KBM-7 (cell line): ENCODE measurements at regions not wholly inside any gene's neighbourhood (a gene's known extent, or its start where the extent isn't known, plus 50 kb on each side); places are given as distances from the start of the nearest gene placed in this dataset.
"Not testable (repeated sequence)": the region's sequence is repeated elsewhere in the genome, so short reads cannot be mapped to it uniquely, and the experiment has no call there.

Source experiments
- DNase-seq: peaks from one replicate; pipeline ENCODE4 v3.0.0-alpha.2; 2015
- in situ Hi-C: fragments of 300-500 bp; cut with MboI; formaldehyde crosslinking; loops from 2 replicates; pipeline ENCODE4 v1.14.3; 2020; ENCODE audit warnings: low sequenced_read_pairs, low pct_unique_long_range_greater_than_20kb, mixed read lengths

DNA sequence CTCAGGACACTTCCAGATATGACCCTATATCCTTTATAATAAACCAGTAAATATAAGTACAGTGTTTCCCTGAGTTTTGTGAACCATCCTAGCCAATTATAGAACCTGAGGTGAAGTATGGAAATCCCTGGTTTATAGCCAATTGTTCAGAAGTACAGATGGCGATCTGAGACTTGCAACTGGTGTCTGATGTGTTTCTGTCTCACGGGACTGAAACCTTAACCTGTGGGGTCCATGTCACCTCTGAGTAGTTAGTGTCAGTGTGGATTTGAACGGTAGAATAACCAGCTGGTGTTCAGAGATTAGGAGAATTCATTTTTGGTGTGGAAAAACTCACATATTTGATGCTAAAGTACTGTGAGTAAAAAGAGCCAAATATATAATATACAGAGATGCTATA, 606.6 kb downstream of the MAFB start:
- in situ Hi-C loops, result no loop called here
- DNase-seq, result no peak

DNA sequence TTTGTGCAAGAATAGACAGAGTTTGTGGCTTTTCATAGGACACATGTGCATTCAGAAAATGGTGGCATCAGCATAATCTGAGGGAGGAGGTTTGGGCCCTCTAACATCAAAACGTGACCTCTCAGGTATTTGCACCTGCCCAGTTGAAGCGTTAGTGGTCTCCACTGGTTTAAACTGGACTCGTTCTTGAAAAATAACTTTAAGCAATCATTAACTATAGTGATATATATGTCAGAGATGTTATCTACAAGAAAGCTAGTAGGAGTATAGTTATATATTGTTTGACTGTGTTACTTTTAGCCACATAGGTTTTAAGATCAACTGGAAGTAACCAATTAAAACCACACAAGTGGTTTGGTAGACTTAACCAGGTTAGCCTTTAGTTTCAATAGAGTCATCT, 607.4 kb downstream of the MAFB start:
- in situ Hi-C loops, result no loop called here
- no peak for DNase-seq

DNA sequence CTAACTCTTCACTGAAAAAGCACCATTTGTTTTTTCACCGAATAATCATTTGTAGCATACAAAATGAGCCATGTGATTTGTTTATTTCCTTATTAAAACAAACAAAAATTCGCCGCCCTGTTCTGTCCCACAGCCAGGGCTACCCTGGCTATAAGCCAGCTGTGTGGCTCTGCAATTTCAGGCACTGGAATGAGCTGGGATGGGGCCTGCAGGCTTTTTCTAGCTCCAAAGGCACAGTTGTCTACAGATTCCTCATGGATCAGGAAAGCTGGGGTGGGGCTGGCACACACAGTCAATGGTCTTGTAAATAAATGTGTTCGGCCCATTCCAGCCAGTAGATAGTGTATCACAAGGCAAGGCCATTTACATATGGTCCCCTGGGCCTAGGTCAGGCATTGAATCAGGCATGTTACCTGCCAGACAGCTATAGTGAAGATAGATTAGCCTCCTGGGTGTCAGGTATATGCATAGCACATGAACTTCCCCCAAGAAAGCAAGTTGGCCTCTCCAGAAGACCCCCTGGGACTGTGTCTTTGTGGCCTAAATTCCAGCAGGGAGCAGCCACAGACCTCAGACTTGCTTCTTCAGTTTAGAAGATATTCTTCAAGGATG, 608.9 kb downstream of the MAFB start:
- no peak for DNase-seq

DNA sequence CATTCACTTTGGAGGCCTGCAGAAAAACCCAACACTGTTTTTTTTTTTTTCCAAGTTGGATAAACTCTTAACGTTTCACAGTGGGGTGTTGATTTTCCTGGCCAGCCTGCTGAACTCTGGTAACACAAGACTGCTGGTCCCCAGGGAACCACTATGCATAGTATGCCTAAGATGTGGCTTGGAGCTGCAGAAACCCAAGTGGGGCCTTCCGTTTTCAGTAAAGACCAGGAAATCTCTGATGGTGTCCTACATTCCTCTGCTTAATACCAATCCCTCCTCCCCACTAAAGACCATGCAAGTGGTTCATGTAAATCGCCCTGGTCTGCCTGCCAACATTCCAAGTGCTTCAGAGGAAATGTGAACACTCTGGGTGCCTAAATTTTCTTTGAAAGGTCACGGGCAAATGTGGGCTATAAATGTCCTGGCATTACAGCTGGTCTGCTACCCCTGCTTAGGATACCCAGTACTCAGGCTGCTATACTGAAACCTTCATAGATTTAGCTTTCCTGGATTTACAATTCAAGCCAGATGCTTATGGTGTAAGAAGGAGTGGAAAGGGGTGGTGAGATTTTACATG, 615.4 kb downstream of the MAFB start:
- in situ Hi-C loops, result no loop called here
- no peak for DNase-seq

More for the DNA sequence above, 608.9 kb downstream of the MAFB start:
- in situ Hi-C loops, result no loop called here

DNA sequence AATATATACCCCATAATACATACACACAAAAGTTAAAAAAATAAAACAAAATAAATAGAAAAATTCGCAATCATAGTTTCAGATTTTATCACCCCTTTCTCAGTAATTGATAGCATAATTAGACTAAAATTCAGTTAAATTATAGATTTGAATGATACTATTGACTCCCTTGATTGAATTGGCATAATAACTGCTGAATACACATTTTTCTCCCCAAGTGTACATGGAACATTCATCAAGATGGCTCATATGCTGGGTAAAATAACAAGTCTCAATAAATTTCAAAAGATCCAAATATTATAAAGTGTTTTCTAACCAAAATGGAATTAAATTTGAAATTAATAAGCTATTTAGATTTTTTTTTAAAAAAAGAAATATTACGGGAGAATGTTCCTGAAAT, 616.1 kb downstream of the MAFB start:
- DNase-seq, result no peak
- in situ Hi-C loops, result no loop called here

- in situ Hi-C loops, result no loop called here
Observed at GRCh38 chr20:40056171-40056570, 632.9 kb downstream of the MAFB start.

DNA sequence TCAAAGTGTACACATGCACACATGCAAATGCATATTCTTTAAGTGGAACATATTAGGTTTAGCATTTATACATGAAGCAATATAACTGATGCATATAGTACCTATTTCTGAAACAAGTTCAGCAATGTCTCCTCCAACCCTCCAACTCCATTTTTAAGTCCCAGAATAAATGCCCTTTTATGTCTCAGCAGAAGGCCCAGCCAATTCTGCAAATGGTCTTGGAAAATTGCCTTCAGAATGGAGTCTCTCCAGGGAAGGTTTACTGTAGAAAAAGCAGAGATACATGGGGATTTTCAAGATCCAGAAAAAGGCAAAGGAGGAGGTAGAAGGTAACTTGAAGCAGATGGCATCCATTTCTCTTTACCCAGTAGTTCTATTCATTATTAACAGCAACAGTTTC, 633.3 kb downstream of the MAFB start:
- in situ Hi-C loops, result no loop called here
- DNase-seq, result no peak

More at GRCh38 chr20:40056171-40056570, 632.9 kb downstream of the MAFB start:
- DNase-seq, result no peak

- in situ Hi-C loops, result no loop called here
- no peak for DNase-seq
Observed at GRCh38 chr20:40054311-40054710, 634.7 kb downstream of the MAFB start.

DNA sequence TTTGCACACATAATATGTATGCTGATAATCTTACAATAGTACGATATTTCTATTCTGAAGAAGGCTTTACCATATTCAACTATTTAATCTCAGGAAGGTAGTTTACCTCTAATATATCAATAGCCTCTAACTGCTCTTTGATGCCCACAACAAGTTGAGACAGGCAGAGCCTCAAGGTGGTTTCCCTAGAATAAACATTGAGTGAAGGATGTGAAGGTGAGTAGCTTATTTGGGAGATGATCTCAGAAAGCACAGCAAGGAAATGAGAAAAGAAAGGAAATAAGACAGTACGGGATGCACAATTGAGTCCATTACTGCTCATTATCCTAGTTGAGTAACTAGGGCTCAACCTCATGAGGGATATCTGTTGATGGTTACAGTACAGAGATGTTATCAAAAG, 638.4 kb downstream of the MAFB start:
- no peak for DNase-seq
- in situ Hi-C loops, result no loop called here

- in situ Hi-C loops, result no loop called here
- no peak for DNase-seq
Observed at GRCh38 chr20:40049854-40050253, 639.2 kb downstream of the MAFB start.

DNA sequence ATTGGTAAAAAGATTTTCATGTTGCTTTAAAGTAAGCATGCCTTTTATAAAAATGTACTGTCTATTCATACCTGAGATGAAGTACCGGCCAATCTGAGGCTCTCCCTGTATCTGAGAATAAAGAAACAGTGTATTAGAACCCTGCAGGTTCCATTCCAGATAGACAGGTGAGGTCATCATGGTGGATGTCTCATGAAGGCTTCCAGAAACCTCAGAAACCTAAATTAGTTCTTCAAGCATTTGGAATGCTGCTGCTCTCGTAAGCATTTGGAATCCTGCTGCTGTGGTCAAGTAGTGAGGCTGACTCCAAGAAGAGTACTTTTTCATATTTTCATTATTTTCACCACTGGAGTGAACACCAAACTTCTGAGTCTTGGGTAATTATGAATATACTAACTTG, 642.3 kb downstream of the MAFB start:
- in situ Hi-C loops, result no loop called here
- no peak for DNase-seq

DNA sequence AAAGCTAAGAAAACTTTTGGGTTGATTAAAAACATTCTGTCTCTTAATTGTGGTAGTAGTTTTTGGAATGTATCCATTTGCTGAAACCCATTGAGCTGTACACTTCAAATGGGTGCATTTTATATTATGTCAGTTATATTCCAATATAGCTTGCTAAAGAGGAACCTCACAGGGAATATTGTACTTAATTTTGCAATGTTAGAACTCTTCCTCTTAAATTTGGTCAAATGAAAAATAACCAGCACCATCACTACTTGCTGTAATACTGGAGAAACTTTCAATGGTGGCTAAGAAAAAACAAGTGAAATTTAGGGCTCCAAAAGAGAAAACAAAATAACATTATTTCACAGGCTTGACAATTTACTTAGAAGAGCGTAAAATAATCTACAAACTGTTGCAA, 651.5 kb downstream of the MAFB start:
- DNase-seq, result no peak
- in situ Hi-C loops, result no loop called here

- in situ Hi-C loops, result no loop called here
- DNase-seq, result no peak
Observed at GRCh38 chr20:40029589-40029988, 659.4 kb downstream of the MAFB start.

GRCh38 chr20:40019510-40019909, 669.5 kb downstream of the MAFB start:
- in situ Hi-C loops, result no loop called here
- DNase-seq, result no peak

DNA sequence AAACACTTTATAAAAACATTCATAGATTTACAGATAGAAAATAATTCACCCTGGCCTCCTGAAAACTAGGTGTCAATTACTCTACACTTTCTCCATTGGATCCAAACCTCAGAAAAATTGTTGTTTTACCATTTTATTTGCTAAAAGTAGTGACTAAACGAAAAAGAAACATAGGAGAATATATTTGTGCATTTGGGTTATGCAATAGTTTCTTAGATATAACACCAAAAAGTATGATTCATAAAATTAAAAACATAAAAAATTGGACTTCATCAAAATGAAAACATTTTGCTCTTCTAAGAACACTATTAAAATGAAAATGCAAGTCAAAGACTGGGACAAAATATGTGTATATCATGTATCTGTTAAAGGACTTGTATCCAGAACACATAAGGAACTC, 671.3 kb downstream of the MAFB start:
- in situ Hi-C loops, result no loop called here
- DNase-seq, result no peak

DNA sequence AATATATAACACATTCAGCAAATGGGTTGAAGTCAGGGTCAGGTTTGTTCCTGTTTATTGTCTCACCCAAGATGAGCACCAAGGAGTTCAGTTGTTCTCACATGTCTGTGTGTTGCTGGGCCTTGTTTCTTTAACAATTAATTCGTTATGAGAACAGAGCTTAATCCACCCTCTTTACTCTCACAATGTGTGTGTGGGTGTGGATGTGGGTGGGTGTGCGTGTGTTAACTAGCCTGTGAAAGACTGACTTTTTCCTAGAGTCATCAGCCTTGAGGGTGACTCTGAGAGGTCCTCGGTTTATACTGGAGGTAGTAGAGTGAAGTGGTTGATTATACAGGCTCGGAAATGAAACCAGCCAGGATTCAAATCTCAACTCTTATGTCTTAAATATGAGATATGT, 672.1 kb downstream of the MAFB start:
- DNase-seq, result no peak
- in situ Hi-C loops, result no loop called here

- in situ Hi-C loops, result no loop called here
- no peak for DNase-seq
Observed at GRCh38 chr20:40016392-40016791, 672.6 kb downstream of the MAFB start.

DNA sequence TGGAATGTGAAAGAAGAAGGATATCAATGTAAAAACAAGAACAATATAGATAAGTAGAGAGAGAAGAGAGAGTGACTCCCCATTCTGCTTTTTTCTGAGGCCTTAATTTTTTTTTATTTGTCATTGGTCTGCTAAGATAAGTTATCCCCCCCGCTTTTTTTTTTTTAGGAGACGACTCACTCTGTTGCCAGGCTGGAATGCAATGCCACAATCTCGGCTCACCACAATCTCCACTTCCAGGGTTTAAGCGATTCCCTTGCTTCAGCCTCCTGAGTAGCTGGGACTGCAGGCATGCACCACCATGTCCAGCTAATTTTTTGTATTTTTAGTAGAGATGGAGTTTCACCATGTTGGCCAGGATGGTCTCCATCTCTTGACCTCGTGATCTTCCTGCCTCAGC, 677.0 kb downstream of the MAFB start:
- DNase-seq, in situ Hi-C loops: not testable (repeated sequence)

GRCh38 chr20:40010483-40010882, 678.6 kb downstream of the MAFB start:
- in situ Hi-C loops, result no loop called here
- no peak for DNase-seq

DNA sequence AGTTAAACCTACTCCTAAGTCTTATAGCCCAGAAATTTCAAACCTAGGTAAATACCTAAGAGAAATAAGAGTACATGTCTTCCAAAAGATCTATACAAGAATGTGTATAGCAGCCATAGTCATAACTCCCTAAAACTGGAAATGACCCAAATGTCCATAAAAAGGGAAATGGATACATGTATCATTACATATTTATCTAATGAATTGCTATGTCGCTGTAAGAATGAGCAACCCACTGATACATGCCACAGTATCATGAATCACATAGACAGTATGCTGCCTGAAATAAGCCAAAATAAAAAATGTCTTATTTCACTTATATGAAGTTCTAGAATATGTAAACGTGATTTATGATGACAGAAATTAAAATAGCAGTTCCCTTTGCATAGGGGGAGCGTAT, 679.5 kb downstream of the MAFB start:
- in situ Hi-C loops, result no loop called here
- DNase-seq, result no peak

GRCh38 chr20:40008177-40008576, 680.9 kb downstream of the MAFB start:
- DNase-seq, result no peak
- in situ Hi-C loops, result no loop called here
